RWPE2 (cell line): ENCODE measurements at regions not wholly inside any gene's neighbourhood (a gene's known extent, or its start where the extent isn't known, plus 50 kb on each side); places are given as distances from the start of the nearest gene placed in this dataset.
"Not testable (repeated sequence)": the region's sequence is repeated elsewhere in the genome, so short reads cannot be mapped to it uniquely, and the experiment has no call there.

Experiments used
- ATAC-seq: fragments of 200-7000 bp; cut with Tn5 transposase; 3 replicates; pipeline ENCODE4 v1.9.1; 2021; ENCODE audit warnings: low read depth
- DNase-seq: peaks from one replicate; pipeline ENCODE4 v3.0.0-alpha.2; 2020; ENCODE audit warnings: low spot score
- H3K27ac ChIP-seq: fragments of 450-650 bp; 2 replicates; pipeline ENCODE4 v1.5.1; 2017; ENCODE audit warnings: mild to moderate bottlenecking; ENCODE audit not compliant: poor library complexity, severe bottlenecking
- H3K27me3 ChIP-seq: fragments of 250-450 bp; sonication (Bioruptor Pico); 2 replicates; pipeline ENCODE4 v1.5.1; 2021; ENCODE audit warnings: mild to moderate bottlenecking, moderate library complexity; ENCODE audit not compliant: insufficient read depth, poor library complexity, severe bottlenecking
- H3K36me3 ChIP-seq: fragments of 250-450 bp; sonication (Bioruptor Pico); 2 replicates; pipeline ENCODE4 v1.5.1; 2020; ENCODE audit warnings: low read depth, mild to moderate bottlenecking, moderate library complexity
- H3K4me1 ChIP-seq: fragments of 250-450 bp; sonication (Bioruptor Pico); 2 replicates; pipeline ENCODE4 v1.5.1; 2021; ENCODE audit warnings: mild to moderate bottlenecking, moderate library complexity; ENCODE audit not compliant: insufficient read depth, poor library complexity, severe bottlenecking
- H3K4me3 ChIP-seq: fragments of 250-450 bp; sonication (Bioruptor Pico); 2 replicates; pipeline ENCODE4 v1.5.1; 2021; ENCODE audit warnings: mild to moderate bottlenecking, moderate library complexity; ENCODE audit not compliant: severe bottlenecking
- H3K9me3 ChIP-seq: fragments of 250-450 bp; sonication (Bioruptor Pico); 2 replicates; pipeline ENCODE4 v1.5.1; 2021; ENCODE audit warnings: mild to moderate bottlenecking, moderate library complexity; ENCODE audit not compliant: severe bottlenecking
- TF ChIP-seq, protein P1 (sequence below): fragments of 450-650 bp; IDR thresholded peaks from one replicate; pipeline ENCODE4 v1.5.1; 2017; ENCODE audit warnings: mild to moderate bottlenecking, moderate library complexity; ENCODE audit not compliant: poor library complexity, severe bottlenecking

GRCh38 chr17:6927290-6928126 lies 68.3 kb upstream of the ALOX12 start:
- no peak for DNase-seq

DNA sequence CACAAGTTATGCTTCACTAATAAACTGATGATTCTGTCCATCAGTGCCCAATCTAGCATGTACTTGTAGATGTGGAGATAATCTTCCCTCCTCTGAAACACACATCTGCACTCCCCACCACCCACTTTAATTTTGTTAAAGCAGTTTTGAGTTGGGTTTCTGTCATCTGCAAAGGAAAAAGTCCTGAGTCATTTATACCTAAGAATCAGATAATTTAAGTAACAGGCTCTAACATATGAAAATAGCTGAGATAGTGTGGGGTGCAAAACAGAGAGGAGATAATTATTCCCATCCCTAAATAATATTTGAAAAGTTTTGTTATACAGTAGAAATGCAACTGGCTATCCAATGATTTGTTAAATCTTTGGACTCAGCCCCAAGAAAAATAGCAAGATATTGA lies 67.7 kb upstream of the ALOX12 start:
- ATAC-seq, result no peak
- no peaks in the 10 kb centered on the region for H3K9me3 ChIP-seq
- TF ChIP-seq, protein P1, sequence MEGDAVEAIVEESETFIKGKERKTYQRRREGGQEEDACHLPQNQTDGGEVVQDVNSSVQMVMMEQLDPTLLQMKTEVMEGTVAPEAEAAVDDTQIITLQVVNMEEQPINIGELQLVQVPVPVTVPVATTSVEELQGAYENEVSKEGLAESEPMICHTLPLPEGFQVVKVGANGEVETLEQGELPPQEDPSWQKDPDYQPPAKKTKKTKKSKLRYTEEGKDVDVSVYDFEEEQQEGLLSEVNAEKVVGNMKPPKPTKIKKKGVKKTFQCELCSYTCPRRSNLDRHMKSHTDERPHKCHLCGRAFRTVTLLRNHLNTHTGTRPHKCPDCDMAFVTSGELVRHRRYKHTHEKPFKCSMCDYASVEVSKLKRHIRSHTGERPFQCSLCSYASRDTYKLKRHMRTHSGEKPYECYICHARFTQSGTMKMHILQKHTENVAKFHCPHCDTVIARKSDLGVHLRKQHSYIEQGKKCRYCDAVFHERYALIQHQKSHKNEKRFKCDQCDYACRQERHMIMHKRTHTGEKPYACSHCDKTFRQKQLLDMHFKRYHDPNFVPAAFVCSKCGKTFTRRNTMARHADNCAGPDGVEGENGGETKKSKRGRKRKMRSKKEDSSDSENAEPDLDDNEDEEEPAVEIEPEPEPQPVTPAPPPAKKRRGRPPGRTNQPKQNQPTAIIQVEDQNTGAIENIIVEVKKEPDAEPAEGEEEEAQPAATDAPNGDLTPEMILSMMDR, result no peak
- H3K36me3 ChIP-seq, result no peaks in the 10 kb centered on the region
- H3K4me1 ChIP-seq, result peaks cover 15% of the 10 kb centered on the region
- no peak overlapping the region for H3K4me3 ChIP-seq
- H3K27ac ChIP-seq, result no peak overlapping the region
- no peak for DNase-seq
- no peaks in the 10 kb centered on the region for H3K27me3 ChIP-seq

More at GRCh38 chr17:6927290-6928126, 68.3 kb upstream of the ALOX12 start:
- H3K4me3 ChIP-seq, result no peak overlapping the region
- ATAC-seq, result peak; percentile 25; the same call in 1 of the 3 replicates
- H3K9me3 ChIP-seq, result no peaks in the 10 kb centered on the region
- TF ChIP-seq, protein P1, result no peak
- H3K27ac ChIP-seq, result no peak overlapping the region
- no peaks in the 10 kb centered on the region for H3K36me3 ChIP-seq
- peaks cover 15% of the 10 kb centered on the region for H3K4me1 ChIP-seq
- H3K27me3 ChIP-seq, result no peaks in the 10 kb centered on the region

DNA sequence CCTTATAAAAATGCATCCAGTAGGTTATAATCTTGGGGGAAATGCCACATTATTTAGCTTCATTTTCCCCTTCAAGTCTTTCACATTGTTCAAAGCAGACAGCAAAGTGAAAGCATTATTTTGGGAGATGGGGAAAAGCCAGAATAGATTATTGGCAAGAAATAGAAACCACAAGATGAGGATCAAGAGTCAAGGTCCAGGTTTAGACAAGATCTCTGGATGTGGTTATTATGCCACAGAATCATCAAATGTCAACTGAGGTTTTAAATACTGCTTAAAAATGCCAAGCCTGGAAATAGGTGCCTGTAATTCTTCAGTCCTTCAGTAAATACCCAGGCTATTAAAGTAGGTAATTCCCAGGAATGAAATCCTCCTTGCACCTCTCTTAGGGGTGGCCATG lies 65.1 kb upstream of the ALOX12 start:
- TF ChIP-seq, protein P1, result no peak
- H3K27ac ChIP-seq, result no peak overlapping the region

GRCh38 chr17:6934544-6934943 lies 61.3 kb upstream of the ALOX12 start:
- H3K4me1 ChIP-seq, H3K27ac ChIP-seq, H3K36me3 ChIP-seq, H3K4me3 ChIP-seq, DNase-seq, ATAC-seq, H3K27me3 ChIP-seq, H3K9me3 ChIP-seq: not testable (repeated sequence)

More for the DNA sequence above, 65.1 kb upstream of the ALOX12 start:
- no peaks in the 10 kb centered on the region for H3K27me3 ChIP-seq
- H3K4me1 ChIP-seq, result peaks cover 15% of the 10 kb centered on the region
- no peak for DNase-seq
- H3K4me3 ChIP-seq, result no peak overlapping the region
- H3K36me3 ChIP-seq, result no peaks in the 10 kb centered on the region
- no peaks in the 10 kb centered on the region for H3K9me3 ChIP-seq
- no peak for ATAC-seq

DNA sequence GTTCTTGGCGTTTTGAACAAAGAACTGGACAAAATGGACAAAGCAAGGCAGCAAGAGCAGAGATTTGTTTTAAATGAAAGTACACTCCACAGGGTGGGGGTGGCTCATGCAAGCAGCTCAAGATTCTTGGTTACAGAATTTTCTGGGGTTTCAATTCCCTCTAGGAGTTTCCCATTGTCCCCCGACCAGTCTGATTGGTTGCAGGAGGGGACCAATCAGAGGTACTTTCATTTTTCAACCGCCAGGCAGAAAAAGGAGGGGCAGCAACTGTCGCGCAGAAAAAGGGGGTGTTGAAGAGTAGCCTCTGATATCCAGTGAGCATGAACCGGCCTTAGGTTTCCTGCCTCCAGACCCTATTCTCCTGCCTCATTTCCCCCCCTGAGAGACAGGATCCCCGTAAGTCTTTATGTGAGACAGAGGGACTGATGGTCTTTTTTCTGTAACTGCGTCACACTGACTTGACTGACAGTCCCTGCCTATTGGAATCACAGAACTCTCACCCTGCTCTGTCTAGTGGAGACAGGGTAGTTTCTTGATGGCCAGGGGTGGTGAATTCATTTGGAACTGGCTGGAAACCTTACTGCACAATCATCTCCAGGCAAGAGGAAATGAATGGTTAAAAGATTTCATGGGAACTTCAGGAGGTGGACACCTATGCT lies 59.4 kb upstream of the ALOX12 start:
- Histone ChIP-seq H3K36me3 (no peaks in the 10 kb centered on the region), H3K4me3 (peak overlapping the region; percentile 7), H3K27me3 (no peaks in the 10 kb centered on the region), H3K27ac (no peak overlapping the region), H3K9me3 (no peaks in the 10 kb centered on the region), H3K4me1 (peaks cover 3% of the 10 kb centered on the region)
- DNase-seq (no peak), ATAC-seq (no peak)
- TF ChIP-seq, protein P1, result no peak
